GM19238 (cell line): ENCODE measurements at regions not wholly inside any gene's neighbourhood (a gene's known extent, or its start where the extent isn't known, plus 50 kb on each side); places are given as distances from the start of the nearest gene placed in this dataset.
"Not testable (repeated sequence)": the region's sequence is repeated elsewhere in the genome, so short reads cannot be mapped to it uniquely, and the experiment has no call there.

Source experiments
- DNase-seq: peaks from one replicate; pipeline ENCODE4 v3.0.0; 2011; ENCODE audit warnings: low spot score; ENCODE audit not compliant: insufficient read length

DNA sequence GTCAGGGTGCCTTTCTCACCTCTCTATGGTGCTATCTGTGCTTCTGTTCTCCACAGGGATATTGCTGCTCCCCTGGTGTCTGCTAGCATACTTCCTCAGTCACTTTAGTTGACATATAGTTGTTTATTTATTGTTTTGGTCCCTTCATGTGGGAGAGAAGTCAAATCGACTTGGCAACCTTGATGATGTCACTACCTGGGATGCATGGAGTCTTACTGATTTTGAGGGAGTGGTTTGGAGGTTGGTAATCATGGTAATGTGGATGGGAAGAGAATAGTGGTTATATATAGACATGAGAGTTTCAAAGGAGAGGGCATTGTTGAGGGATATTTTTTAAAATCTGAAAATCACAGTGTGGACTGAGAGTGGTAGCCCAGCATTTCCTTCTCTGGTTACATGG lies 73.6 kb upstream of the FBXO33 start:
- DNase-seq: no peak

DNA sequence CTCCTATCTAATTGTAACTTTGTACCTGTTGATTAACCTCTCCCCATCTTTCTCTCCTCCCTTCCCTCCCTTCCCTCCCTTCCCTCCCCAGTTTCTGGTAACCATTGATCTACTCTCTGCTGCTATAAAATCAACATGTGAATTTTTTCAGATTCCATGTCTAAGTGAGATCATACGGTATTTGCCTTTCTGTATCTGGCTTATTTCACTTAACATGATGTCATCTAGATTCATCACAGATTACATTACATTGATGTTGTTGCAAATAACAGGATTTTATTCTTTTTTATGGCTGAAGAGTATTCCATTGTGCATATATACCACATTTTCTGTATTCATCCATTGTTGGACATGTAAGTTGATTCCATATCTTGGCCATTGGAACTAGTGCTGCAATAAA lies 68.0 kb upstream of the FBXO33 start:
- no peak for DNase-seq

GRCh38 chr14:39499514-39499913 lies 67.3 kb upstream of the FBXO33 start:
- DNase-seq: no peak

DNA sequence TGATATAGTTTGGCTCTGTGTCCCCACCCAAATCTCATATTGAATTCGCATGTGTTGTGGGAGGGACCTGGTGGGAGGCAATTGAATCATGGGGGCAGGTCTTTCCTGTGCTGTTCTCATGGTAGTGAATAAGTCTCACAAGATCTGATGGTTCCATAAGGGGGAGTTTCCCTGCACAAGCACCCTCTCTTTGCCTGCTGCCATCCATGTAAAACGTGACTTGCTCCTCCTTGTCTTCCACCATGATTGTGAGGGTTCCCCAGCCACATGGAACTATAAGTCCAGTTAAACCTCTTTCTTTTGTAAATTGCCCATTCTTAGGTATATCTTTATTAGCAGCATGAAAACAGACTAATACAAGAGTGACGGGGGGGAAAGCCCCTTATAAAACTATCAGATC lies 65.4 kb upstream of the FBXO33 start:
- not testable (repeated sequence) for DNase-seq

- DNase-seq: no peak
Measured at GRCh38 chr14:39492267-39492666, 60.0 kb upstream of the FBXO33 start.

DNA sequence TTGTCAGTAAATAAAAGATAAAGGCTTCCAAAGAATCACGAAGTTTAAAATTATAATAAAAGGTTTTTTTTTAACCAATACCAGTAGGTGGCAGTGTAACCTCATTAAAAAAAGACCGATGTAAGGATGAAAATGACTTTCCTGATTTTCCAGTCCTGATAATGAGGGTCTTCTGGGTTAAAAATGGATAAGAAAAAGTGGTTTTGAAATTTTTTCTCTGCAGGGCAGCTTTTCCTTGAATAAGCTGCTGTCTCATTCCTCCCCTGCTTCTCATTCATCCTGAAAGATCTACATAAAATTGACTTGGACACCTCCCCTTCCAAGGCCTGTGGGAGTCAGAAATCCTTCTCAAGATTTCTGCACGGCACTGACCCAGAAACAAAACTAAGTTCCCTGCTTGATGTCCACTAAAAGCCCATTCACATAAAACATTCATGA lies 58.9 kb upstream of the FBXO33 start:
- no peak for DNase-seq

GRCh38 chr14:39488600-39488999 lies 56.4 kb upstream of the FBXO33 start:
- no peak for DNase-seq

DNA sequence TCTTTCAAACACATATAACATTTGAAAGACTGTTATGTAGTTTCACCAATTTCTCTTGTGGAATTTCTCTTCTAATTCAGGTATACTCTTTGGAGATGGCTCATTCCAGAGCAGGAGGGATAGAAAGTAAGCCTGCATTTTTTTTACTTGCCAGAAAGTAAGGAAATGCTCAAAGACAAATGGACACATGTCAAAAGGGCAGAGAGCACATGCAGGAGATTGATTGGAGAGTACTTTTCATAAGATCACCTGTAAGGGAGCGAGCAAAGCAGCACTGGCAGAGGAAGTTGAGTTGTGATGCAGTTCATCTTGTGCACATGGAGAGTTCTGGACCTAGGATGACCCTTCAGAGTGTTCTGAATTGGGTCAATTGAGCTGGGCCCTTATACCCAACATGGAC lies 51.4 kb upstream of the FBXO33 start:
- DNase-seq: no peak
